Urinary bladder (tissue), 3 donors: ENCODE measurements at regions not wholly inside any gene's neighbourhood (a gene's known extent, or its start where the extent isn't known, plus 50 kb on each side); places are given as distances from the start of the nearest gene placed in this dataset.

Source experiments
- DNase-seq: peaks from one replicate; pipeline ENCODE4 v3.0.0-alpha.2; 2015; ENCODE audit errors: extremely low spot score
- H3K27ac ChIP-seq: one replicate; pipeline ENCODE4 v1.5.1; 2013; ENCODE audit warnings: low read depth, mild to moderate bottlenecking, moderate library complexity
- H3K36me3 ChIP-seq: one replicate; pipeline ENCODE4 v1.6.1; 2013; ENCODE audit warnings: mild to moderate bottlenecking, moderate library complexity; ENCODE audit not compliant: insufficient read depth
- H3K4me1 ChIP-seq: one replicate; pipeline ENCODE4 v1.6.1; 2013; ENCODE audit warnings: mild to moderate bottlenecking, moderate library complexity; ENCODE audit not compliant: insufficient read depth
- H3K4me3 ChIP-seq: one replicate; pipeline ENCODE4 v1.5.1; 2013; ENCODE audit warnings: low read depth, low read length
- WGBS: extraction: QIAGEN DNeasy Blood & Tissue Kit; methylation state at CpG from one replicate; pipeline ENCODE4 v1.1.7; 2013; 5-methylcytosine and 5-hydroxymethylcytosine counted together
- donor health status: healthy with polysubstance abuse.
- donor health status: healthy.

DNA sequence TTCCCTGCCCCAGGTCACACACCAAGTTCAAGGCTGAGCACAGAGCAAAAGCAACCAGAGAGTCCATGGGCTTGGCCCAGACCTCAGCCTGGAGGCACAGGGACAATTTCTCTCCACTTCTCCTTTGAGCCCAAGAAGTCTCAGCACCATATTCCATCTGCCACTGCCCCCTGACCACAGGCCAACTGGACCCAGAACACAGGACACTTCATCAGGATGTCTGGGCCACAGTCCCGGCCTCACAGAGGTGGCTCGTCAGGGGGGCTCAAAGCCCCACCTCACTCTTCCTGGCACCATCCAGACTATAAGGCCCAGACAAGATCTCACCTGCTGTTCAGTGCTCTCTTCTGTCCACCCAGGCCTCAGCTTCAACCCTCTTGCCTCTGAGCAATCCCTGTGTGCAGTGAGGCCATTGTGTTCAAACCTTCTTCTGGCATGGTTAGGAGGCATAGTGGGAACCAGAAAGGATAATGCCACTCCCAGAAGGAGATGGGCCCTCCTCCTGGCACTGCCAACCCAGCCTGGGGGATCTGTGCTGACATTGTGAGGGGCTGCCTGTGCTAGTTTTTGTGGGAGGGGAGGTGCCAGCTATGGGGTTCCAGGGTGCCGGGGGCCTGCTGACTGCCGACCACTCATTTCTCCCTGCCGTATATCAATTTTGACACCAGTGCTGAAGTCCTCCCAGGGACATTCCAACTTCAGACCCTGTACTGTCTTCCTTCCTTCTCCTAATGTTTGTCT is 49.7 kb upstream of the ANTXRL start:
- DNase-seq, result no peak
- WGBS, result 94% methylated on average over 5 of the region's 5 CpGs
- Histone ChIP-seq H3K36me3 (no peaks in the 10 kb centered on the region), H3K4me1 (no peaks in the 10 kb centered on the region), H3K4me3 (no peak overlapping the region), H3K27ac (no peak overlapping the region)
